Astrocyte (in vitro differentiated cells and primary cell): ENCODE measurements at regions not wholly inside any gene's neighbourhood (a gene's known extent, or its start where the extent isn't known, plus 50 kb on each side); places are given as distances from the start of the nearest gene placed in this dataset.

ENCODE experiments used
- CTCF ChIP-seq: IDR thresholded peaks from 2 replicates; pipeline ENCODE4 v1.5.1; 2011; ENCODE audit warnings: low read depth, mild to moderate bottlenecking, inconsistent platforms, low read length, moderate library complexity; ENCODE audit not compliant: insufficient read depth
- EZH2 ChIP-seq: IDR thresholded peaks from 2 replicates; pipeline ENCODE4 v1.6.1; 2012; ENCODE audit warnings: mild to moderate bottlenecking, low read length, inconsistent platforms; ENCODE audit not compliant: insufficient read depth

DNA sequence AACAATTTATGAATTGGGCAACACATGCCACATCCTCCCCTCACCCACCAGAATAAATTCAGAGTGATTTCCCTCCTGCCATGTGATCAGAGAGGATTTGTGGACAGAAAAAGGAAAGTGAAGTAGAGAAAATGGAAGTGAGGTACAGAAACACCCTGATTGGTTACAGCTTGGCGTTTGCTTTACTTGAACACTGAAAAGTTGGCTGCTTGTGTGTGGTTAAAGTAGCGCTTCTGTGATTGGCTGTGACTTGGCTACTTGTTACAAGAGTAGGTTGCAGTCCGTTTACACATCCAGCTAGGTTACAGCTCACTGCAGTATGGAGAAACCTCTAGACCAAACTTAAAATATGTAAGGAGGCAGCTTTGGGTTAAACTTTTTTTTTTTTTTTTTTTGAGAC lies 205.2 kb upstream of the ZNF608 start:
- TF ChIP-seq CTCF (no peak), EZH2 (no peak)
